ENCODE measurements at regions not wholly inside any gene's neighbourhood (a gene's known extent, or its start where the extent isn't known, plus 50 kb on each side); places are given as distances from the start of the nearest gene placed in this dataset.

GRCh38 chr1:60390593-60391282 lies 317.2 kb upstream of the C1orf87 start:
- no peak overlapping the region for H3K4me3 ChIP-seq (ENCODE audit: low read depth in 1 of 2, low read length in 1 of 2)
- H3K27ac ChIP-seq: no peak overlapping the region
- no peaks in the 10 kb centered on the region for H3K4me1 ChIP-seq (ENCODE audit: control insufficient read depth in 1 of 2, insufficient read depth in 1 of 2, low read depth in 1 of 2, low read length in 1 of 2)
- no peaks in the 10 kb centered on the region for H3K36me3 ChIP-seq
- TF ChIP-seq CTCF (IDR thresholded peaks at IDR 0.05): no peak
- H3K9me3 ChIP-seq: no peaks in the 10 kb centered on the region
- H3K27me3 ChIP-seq: no peaks in the 10 kb centered on the region

GRCh38 chr1:60388092-60388987 lies 314.8 kb upstream of the C1orf87 start:
- Histone ChIP-seq H3K27me3 (no peaks in the 10 kb centered on the region), H3K4me3 (ENCODE audit: low read depth in 1 of 2, low read length in 1 of 2) (no peak overlapping the region), H3K27ac (no peak overlapping the region), H3K9me3 (no peaks in the 10 kb centered on the region), H3K4me1 (ENCODE audit: control insufficient read depth in 1 of 2, insufficient read depth in 1 of 2, low read depth in 1 of 2, low read length in 1 of 2) (no peaks in the 10 kb centered on the region), H3K36me3 (no peaks in the 10 kb centered on the region)
- no peak for TF ChIP-seq CTCF (IDR thresholded peaks at IDR 0.05)

GRCh38 chr1:60387175-60387574 lies 313.6 kb upstream of the C1orf87 start:
- no peak for TF ChIP-seq CTCF (IDR thresholded peaks at IDR 0.05)
- Histone ChIP-seq H3K4me1 (ENCODE audit: control insufficient read depth in 1 of 2, insufficient read depth in 1 of 2, low read depth in 1 of 2, low read length in 1 of 2) (no peaks in the 10 kb centered on the region), H3K4me3 (ENCODE audit: low read depth in 1 of 2, low read length in 1 of 2) (no peak overlapping the region), H3K27me3 (no peaks in the 10 kb centered on the region), H3K36me3 (no peaks in the 10 kb centered on the region), H3K27ac (no peak overlapping the region), H3K9me3 (no peaks in the 10 kb centered on the region)

GRCh38 chr1:60386249-60386648 lies 312.7 kb upstream of the C1orf87 start:
- no peak for TF ChIP-seq CTCF (IDR thresholded peaks at IDR 0.05)
- Histone ChIP-seq H3K27me3 (no peaks in the 10 kb centered on the region), H3K9me3 (no peaks in the 10 kb centered on the region), H3K4me1 (ENCODE audit: control insufficient read depth in 1 of 2, insufficient read depth in 1 of 2, low read depth in 1 of 2, low read length in 1 of 2) (no peaks in the 10 kb centered on the region), H3K4me3 (ENCODE audit: low read depth in 1 of 2, low read length in 1 of 2) (no peak overlapping the region), H3K36me3 (no peaks in the 10 kb centered on the region), H3K27ac (no peak overlapping the region)

- no peak overlapping the region for H3K27ac ChIP-seq
- no peaks in the 10 kb centered on the region for H3K9me3 ChIP-seq
- H3K36me3 ChIP-seq: no peaks in the 10 kb centered on the region
- TF ChIP-seq CTCF (IDR thresholded peaks at IDR 0.05): no peak
- H3K4me1 ChIP-seq (ENCODE audit: control insufficient read depth in 1 of 2, insufficient read depth in 1 of 2, low read depth in 1 of 2, low read length in 1 of 2): no peaks in the 10 kb centered on the region
- H3K4me3 ChIP-seq (ENCODE audit: low read depth in 1 of 2, low read length in 1 of 2): no peak overlapping the region
- H3K27me3 ChIP-seq: no peaks in the 10 kb centered on the region
Observed at GRCh38 chr1:60376196-60376595, 302.6 kb upstream of the C1orf87 start.
